HG03064 (cell line): ENCODE measurements at regions not wholly inside any gene's neighbourhood (a gene's known extent, or its start where the extent isn't known, plus 50 kb on each side); places are given as distances from the start of the nearest gene placed in this dataset.
A peak's percentile ranks its signal among the peaks of the same experiment; 100 is the strongest.

ENCODE experiments used
- ATAC-seq: cut with Tn5 transposase; IDR thresholded peaks from one replicate; pipeline ENCODE4 v1.9.1; 2021; ENCODE audit warnings: low read depth; ENCODE audit not compliant: unreplicated experiment

DNA sequence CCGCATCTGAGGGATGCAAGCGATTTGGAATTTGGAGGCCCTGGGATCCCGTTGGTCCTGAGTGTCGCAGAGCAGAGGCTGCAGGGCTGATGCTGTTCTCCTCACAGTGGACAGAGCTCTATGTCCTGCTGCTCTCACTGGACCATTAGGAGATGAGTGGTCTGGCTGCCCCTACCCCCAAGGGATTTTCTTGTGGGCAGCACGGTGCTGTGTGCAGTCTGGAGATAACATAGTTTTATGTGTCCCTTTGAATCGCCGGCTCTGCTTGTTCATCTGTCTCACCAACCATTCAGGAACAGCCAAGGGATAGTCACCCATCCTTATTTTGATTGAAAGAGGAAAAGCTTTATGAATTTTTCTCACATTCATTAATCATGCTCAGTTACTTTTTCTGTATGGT, 49.9 kb downstream of the CHRM3 start:
- no peak for ATAC-seq

- no peak for ATAC-seq
Observed at GRCh38 chr1:239437822-239438221, 51.5 kb downstream of the CHRM3 start.

DNA sequence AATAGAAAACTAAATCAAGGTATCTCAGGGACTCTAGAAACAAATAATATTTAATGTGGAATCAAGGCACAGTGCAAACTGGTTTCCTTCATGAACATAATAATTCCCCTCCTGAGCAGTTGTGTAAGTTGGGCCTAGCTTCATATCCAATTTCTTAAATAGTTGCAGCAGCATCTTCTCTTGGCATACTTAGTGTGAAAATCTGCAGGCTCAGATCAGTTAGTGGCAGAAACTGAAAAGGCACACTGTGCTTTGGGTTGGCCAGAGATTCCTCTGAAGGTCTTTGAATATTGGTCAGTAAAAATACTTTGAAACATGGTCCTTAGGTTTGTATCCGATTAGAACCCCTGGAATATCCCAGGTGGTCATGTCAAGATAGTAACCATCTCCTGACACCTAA, 52.5 kb downstream of the CHRM3 start:
- ATAC-seq, result no peak

DNA sequence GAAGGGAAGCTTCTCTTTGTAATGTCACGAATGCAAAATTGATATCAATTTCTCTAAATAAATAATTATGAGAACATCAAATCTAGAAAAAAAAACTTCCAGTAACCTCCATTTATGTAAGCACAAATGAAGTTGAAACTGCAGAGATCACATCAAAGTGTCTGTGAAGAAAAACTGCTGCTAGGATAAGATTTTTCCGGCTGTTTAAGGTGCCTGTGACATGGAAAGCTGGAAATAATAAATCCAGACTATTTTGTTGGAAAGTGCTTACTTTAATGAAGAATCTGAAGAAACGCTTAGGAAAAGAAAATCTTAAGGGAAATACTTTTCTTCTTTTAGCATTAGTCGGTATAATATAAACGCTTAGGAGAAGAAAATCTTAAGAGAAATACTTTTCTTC, 57.0 kb downstream of the CHRM3 start:
- no peak for ATAC-seq

DNA sequence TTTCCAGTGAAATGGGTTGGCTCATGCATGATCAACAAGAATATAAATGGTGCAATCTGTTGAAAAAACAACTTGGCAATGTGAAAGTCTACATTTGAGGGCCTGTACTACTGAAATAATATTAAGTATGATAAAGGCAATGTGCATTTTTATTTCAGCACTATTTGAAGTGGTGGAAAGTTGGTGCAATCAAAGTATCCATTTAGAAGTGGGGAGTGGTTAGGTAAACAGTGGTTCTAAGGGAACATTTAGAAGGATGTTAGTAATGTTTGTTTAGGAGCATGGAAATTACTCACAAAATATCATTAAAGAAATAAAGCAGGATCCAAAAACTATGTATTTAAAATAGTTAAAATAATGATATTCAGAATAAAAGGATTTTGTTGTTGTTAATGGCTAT, 60.2 kb downstream of the CHRM3 start:
- ATAC-seq, result no peak

DNA sequence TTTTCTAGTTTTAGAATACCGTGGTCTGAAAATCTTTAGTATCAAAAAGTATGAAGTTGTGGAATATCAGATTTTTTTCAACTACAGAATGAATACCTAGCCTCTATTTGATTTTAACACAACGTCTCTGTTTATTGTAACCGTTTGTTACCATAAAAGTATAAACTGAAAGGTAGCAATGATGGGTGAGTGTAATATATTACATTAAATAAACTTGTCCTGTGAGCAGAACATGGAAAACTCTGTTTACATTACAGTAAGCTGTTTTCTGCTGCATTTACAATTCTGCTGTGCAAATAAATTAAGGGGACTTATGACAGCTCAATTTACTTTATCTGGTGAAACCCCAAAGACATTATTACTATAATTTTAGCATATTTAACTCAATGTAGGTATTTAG, 62.5 kb downstream of the CHRM3 start:
- ATAC-seq, result no peak

- no peak for ATAC-seq
Observed at GRCh38 chr1:239455743-239456142, 69.4 kb downstream of the CHRM3 start.

- ATAC-seq, result no peak
Observed at GRCh38 chr1:239456788-239457187, 70.4 kb downstream of the CHRM3 start.

DNA sequence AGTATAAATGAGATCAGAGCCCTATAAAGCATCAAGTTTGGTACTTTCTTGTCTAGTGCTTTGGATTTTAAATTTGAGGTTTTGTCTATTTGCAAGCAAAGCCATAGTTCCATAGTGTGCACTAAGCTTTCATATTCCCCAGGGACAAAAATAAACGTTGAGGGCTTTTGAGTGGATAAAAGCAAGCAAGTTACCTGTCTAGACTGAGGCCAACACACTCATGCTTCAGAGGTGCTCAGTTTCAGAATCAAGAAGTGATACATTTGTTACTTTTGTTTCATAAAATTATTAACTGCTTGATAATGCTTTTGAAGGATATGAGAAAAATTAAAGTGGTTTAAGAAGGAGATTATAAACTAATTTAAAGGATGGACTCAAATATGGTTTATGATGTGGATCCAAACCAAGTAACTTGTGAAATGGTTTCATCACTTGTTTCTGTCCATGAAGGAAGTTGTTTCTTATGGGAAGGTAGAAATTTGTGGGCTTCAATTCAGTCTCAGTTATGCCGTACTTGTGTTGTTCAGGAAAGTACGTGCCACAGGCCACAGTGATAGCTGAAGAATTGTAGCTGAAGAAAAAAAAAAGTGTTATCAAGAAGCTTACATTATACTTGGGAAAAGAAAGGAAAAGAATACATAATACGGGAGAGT, 71.2 kb downstream of the CHRM3 start:
- peak; percentile 54 for ATAC-seq

DNA sequence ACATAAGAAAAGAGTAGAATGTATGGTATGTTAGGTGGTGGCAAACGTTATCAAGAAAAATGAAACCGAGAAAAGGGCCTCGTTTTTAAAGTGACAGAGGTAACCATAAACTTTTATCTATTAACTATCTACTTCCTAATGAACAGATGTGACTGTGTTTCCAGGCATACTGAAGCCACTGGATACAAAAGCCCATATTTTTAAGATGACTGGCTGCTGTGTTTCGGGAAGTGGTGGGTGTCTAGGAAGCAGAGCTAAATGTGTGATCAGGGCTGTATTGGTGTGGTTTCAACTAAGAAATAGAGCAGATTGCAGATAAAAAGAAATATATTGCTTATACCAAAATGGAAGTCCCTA, 71.8 kb downstream of the CHRM3 start:
- ATAC-seq, result peak; percentile 72

DNA sequence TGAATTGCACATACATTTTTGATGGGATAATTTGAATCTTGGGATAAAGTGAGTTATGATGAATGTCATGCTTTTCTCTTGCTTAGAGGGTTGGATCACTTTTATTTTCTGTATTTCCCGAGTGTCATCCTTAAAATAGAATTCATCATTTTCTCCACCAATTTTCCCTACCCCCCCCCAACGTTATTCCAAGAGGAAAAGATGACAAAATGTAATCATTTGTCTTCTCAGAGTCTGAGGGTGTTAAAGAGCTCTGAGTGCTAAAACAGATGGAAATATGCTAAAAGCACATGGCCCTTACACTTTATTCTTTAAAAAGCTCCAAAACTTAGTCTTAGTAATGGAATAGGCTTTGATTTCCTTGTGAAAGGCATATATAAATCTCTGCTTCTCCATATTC, 81.4 kb downstream of the CHRM3 start:
- no peak for ATAC-seq

DNA sequence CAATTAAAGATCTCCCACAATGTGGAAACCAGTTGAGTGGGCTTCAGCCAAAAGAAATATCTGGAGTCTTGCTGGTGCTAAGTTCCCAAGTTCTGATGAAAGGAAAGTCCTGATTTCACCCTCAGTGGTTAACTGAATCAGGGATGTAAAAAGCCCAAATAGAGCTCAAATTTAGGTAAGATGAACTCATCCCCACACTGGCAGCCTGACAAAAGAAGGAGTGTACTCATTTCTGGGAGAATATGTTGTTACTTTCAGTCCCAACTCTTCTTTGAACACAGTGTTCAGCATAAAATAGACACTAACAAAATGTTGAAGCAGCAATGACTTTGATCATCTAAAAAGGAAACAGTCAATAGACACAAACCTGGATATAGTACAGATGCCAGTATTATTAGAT, 91.7 kb downstream of the CHRM3 start:
- no peak for ATAC-seq

DNA sequence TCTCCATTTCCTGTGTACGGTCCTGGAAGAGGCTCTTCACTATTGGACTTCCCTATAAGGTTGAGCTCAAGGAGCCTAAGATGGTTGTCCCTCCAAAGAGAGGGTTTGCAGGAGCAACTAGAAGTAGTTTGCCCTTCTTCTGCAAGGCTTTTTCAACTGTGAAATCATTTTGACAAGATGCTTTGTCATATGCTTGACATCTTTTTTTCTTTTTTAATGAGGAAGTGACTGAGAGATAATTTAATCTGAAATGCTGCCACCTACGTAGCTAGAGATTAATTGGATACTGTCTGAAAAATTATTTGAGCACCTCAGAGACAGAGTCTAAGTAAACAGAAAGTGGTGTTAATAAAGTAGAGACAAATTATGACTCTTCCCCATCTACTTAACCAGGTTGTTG, 97.0 kb downstream of the CHRM3 start:
- ATAC-seq, result no peak

DNA sequence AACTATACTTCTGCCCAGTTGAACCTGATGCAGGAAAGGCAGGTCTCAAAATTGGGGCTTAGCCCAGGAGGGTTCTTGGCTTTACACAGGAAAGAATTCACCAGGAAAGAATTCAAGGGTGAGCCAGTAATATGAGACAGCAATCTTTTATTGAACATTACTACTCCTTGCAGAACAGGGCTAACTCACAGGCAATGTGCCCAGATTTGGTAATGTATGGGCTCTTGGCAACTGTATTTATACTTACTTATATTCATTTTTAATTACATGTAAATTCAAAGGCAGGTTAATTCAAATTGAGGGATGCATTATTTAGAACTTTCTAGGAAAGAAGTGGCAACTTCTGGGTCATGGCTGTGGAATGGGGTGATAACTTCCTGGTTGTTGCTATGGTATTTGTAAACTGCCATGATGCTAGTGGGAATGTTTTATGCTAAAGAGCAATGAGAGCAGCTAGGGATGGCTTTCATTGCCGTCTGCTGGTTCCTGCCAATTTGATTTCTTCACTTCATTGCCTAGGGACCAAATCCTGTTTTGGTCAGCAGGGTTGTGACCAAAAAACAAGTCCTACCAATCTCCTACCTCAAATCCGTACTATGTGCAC, 107.5 kb downstream of the CHRM3 start:
- no peak for ATAC-seq

- ATAC-seq, result no peak
Observed at GRCh38 chr1:239505094-239505493, 118.7 kb downstream of the CHRM3 start.

DNA sequence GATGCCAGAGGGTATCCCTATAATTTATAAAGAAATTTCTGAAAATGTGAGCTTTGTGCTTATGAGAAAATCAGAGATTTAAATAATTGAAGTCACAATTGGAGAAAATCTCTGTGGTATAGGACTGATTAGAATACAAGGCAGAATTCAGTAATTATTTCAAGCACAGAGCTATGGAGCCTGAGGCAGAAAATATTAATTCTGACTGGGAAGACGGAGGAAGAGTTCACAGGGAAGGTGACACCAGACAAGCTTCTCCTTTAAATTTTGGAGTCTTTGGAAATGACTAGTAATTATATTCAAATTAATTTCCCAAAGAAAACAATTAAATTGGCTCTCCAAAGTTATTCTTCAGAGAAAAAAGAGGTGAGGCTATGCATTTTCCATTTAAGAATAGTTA, 121.5 kb downstream of the CHRM3 start:
- ATAC-seq, result no peak

GRCh38 chr1:239511875-239512274, 125.5 kb downstream of the CHRM3 start:
- no peak for ATAC-seq

DNA sequence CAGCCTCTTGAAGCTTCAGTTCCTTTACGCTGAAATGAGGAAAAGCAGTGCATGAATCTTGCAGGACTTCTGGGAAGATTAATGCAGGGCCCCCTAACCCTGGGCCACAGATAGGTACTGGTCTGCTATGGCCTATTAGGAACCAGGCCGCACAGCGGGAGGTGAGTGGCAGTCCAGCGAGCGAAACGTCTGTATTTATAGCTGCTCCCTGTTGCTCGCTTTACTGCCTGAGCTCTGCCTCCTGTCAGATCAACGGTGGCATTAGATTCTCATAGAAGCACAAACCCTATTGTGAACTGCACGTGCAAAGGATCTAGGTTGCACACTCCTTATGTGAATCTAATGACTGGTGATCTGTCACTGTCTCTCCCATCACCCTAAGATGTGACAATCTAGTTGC, 130.2 kb downstream of the CHRM3 start:
- no peak for ATAC-seq

GRCh38 chr1:239526391-239526790, 140.0 kb downstream of the CHRM3 start:
- ATAC-seq, result no peak

DNA sequence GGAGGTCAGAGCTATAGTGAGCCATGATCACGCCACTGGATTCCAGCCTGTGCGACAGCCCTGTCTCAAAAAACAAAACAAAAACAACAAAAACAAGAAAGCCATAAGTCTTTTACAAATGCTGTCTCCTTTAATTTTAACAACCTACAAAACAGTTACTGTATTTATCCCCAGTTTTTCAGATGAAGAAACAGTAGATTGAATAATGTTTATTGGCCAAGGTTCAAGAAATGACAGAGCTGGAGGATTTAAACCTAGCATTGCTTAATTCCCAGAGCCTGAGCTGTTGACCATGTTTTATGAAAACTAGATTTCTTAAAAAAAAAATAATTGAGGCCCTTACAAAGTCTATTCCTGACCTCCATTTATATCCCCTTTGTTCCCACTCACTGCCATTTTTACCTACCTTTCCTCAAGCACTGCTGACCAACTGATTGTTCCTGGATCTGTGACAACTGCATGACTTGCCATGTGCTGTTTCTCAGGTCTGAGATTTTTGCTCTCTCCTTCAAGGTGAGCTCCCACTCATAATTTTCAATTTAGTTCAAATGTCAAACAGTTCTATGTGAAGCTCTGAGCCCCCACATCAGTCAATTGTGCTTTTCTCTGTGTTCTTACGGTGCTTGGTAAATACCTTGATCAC, 140.8 kb downstream of the CHRM3 start:
- no peak for ATAC-seq

GRCh38 chr1:239536165-239536849, 149.9 kb downstream of the CHRM3 start:
- no peak for ATAC-seq

DNA sequence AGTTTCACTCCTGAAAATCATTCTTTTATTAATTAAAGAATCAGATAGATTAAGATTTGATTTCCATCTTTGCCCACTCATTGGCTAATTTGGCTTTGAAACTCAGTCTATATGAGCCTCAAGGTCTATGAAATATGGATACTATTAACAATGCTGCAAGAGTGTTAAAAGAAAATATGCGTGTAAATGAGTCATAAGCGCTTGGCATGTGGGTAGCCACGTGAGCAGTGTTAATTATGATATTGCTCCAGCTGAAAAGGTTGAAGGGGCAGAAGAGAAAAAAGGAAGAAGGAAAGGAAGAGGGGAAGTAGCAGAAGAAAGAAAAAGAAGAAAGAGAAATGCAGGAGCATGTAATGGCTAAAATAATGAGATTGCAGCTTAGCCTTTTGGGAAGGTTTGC, 151.4 kb downstream of the CHRM3 start:
- no peak for ATAC-seq
